GM19324 (cell line): ENCODE measurements at regions not wholly inside any gene's neighbourhood (a gene's known extent, or its start where the extent isn't known, plus 50 kb on each side); places are given as distances from the start of the nearest gene placed in this dataset.
"Not testable (repeated sequence)": the region's sequence is repeated elsewhere in the genome, so short reads cannot be mapped to it uniquely, and the experiment has no call there.

Source experiments
- ATAC-seq: cut with Tn5 transposase; IDR thresholded peaks from one replicate; pipeline ENCODE4 v1.9.1; 2021; ENCODE audit warnings: mild to moderate bottlenecking, moderate library complexity; ENCODE audit not compliant: unreplicated experiment, low FRiP score

GRCh38 chr13:85610024-85610423 lies 189.2 kb downstream of the SLITRK6 start:
- ATAC-seq = no peak

DNA sequence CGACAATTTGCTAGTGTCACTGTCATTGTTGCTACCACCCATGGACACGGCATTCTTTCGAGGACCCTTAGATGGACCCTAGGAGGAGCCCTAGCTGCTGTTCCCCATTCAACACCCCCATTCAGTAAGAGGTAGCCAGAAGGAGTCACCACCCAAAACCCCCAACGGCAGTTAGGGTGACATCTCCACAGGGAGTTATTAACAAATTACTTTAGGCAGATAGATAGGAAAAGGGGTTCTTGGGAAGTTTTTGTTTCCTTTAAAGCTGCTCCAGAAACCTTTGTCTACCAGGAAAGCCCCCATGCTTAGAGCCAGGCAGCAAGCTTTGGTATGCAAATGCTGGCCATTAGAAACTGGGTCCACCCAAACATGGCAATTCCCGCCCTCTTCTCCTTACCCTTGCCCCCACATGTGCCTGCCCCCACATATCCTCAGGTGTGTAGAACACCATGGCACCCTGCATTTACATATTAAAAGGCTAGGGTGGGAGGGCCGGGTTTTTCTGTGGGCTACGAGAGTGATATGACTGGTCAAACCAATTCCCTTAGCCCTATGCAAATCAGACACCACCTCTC lies 190.9 kb downstream of the SLITRK6 start:
- ATAC-seq = no peak

DNA sequence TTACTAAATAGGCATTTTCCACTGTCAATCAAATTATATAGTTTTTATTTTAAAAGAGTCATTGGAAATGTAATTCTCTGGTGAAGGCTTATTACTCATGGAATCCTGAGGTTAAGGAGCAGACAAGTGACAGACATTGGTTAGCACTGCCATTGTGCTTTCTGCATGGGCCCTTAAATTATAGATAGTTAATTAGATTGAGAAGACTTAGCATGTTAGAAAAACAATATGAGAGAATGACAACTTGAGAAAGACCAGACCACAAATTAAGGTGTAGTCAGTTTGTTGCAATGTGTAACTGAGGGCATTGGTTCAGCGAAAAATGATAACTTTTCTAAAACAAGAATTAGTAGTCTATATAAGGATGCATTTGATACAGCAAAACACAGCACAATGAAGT lies 195.5 kb downstream of the SLITRK6 start:
- no peak for ATAC-seq

DNA sequence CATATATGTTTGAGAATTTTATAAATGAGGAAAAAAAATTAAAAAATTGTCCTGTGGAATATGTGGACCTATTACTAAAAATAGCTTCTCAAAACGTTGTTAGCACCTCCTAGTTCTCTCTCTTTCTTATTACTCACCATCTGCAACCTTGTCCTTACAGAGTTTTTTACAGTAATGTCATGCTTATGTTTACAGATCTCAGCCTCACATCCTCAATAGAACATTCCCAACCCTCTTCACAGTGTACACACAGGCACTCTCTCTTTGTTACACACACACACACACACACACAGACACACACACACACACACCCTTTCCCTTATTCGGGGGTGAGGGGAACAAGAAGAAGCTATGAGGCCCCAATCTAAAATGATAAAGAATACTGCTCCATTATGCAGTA lies 197.7 kb downstream of the SLITRK6 start:
- no peak for ATAC-seq

GRCh38 chr13:85597790-85598500 lies 201.3 kb downstream of the SLITRK6 start:
- no peak for ATAC-seq

GRCh38 chr13:85592211-85592610 lies 207.0 kb downstream of the SLITRK6 start:
- no peak for ATAC-seq

GRCh38 chr13:85590231-85590931 lies 208.8 kb downstream of the SLITRK6 start:
- no peak for ATAC-seq

DNA sequence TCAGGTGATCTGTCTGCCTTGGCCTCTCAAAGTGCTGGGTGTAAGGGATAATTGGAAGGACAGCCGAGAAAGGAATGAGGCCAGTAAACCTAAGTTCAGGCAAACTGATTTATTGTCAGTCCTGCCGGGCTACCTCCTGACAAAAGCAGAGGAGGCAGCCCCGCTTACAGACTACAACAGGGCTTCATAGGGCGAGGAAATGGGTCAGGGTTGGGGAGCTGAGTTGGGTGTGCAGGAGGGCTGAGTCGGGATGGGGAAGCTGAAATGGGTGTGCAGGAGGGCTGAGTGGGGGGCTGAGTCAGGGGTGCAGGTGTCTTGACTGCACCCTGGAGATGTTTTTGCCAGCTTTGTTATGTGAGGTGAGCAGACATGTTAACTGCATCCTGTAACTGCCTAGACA lies 210.2 kb downstream of the SLITRK6 start:
- no peak for ATAC-seq

- ATAC-seq = no peak
Measured at GRCh38 chr13:85588359-85588758, 210.9 kb downstream of the SLITRK6 start.

- no peak for ATAC-seq
Measured at GRCh38 chr13:85586856-85587255, 212.4 kb downstream of the SLITRK6 start.

- ATAC-seq = no peak
Measured at GRCh38 chr13:85586422-85586831, 212.8 kb downstream of the SLITRK6 start.

GRCh38 chr13:85582890-85583289 lies 216.3 kb downstream of the SLITRK6 start:
- no peak for ATAC-seq

- no peak for ATAC-seq
Measured at GRCh38 chr13:85575110-85575509, 224.1 kb downstream of the SLITRK6 start.

DNA sequence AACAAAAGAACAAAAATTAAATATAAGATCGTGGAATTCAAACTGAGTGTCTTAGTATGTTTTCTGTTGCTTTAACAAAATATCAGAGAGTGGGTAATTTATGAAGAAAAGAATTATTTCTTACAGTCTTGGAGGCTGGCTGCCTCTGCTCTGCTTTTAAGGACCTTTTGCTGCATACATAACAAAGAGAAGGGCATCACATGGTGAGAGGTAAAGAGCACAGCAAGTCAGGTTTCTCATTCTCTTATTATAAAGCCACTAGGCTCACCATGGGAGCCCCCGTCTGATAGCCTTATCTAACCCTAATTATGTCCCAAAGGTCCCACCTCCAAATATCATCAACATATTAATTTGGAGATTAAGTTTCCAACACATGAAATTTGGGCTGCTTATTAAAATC lies 231.3 kb downstream of the SLITRK6 start:
- ATAC-seq = no peak

- no peak for ATAC-seq
Measured at GRCh38 chr13:85565652-85566051, 233.6 kb downstream of the SLITRK6 start.

DNA sequence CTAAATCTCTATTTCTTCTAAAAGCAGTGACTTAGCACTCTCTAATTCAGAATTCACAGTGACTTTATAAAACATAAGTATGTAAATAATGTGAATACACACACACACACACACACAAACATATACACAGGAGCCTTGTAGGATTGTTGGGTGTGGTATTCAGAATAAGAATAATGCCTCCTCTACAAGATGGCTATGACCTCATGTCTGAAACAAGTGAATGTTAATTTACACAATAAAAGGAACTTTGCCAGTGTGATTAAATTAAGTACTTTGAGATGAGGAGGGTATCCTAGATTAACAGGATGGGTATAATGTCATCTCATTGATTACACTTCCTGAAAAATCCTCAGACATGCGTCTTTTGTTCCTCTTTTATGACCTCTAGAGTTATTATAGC lies 234.6 kb downstream of the SLITRK6 start:
- no peak for ATAC-seq

DNA sequence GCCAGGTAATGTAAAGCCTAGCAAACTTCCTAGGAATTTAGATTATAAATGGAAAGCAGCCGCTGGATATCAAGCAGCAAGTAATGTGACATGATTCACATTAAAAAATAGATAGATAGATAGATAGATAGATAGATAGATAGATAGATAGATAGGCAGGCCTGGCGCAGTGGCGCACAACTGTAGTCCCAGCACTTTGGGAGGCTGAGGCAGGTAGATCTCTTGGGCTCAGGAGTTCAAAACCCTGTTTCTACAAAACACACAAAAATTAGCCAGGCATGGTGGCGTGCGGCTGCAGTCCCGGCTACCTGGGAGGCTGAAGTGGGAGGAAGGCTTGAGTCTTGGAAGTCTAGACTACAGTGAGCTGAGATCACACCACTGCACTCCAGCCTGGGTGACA lies 236.9 kb downstream of the SLITRK6 start:
- ATAC-seq = no peak

DNA sequence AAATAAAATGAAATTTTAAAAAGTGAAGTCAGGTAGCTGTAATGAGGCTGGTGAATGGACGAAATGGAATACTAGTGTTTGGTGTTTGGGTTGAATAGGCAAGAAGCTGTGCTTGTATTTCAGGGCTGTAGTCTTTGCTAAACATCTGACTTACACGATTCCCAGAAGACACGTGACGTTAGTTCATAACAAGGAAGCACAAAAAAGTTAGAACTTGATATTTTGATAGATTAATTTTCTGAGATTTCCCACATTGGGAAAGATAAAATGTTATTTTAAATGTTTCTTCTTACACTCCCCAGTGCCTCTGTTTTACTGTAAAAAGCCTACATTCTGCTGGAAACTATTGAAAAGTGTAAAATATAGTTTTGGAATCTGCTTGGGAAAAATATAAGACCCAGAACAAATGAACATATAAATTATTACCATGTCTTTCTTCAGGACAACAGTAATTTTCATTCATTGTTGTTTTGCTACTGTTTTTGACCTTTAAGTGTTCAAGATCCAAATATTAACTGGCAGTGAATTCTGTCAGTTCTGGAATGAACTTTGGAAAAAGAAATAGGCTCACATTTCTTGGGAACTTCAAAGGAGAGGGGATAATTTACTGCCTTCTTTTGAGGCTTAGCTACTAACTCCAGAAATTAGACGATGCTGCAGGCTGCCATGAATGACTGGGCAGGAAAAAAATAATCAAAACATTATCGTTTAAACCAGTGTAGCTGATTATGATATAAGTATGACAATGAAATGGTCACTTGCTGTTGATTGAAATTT lies 241.3 kb downstream of the SLITRK6 start:
- ATAC-seq = no peak

- ATAC-seq = no peak
Measured at GRCh38 chr13:85551012-85551411, 248.2 kb downstream of the SLITRK6 start.

- ATAC-seq = no peak
Measured at GRCh38 chr13:85549819-85550218, 249.4 kb downstream of the SLITRK6 start.

DNA sequence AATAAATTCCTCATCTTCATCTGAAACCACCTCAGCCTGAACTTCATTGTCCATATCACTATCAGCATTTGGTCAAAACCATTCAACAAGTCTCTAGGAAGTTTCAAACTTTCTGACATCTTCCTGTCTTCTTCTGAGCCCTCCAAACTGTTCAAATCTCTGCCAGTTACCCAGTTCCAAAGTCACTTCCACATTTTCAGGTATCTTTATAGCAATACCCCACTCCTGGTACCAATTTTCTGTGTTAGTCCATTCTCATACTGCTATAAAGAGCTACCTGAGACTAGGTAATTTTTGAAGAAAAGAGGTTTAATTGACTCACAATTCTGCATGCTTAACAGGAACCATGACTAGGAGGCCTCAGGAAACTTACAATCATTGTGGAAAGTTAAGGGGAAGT lies 250.4 kb downstream of the SLITRK6 start:
- not testable (repeated sequence) for ATAC-seq
